LNCAP (cell line): ENCODE measurements at regions not wholly inside any gene's neighbourhood (a gene's known extent, or its start where the extent isn't known, plus 50 kb on each side); places are given as distances from the start of the nearest gene placed in this dataset.

Experiments used
- CTCF ChIP-seq: fragments of 450-650 bp; IDR thresholded peaks from 2 replicates; pipeline ENCODE4 v1.5.1; 2017; ENCODE audit warnings: mild to moderate bottlenecking

GRCh38 chr1:30597711-30598110 lies 125.7 kb downstream of the MATN1 start:
- TF ChIP-seq CTCF = no peak

- no peak for TF ChIP-seq CTCF
Observed at GRCh38 chr1:30596891-30597290, 126.5 kb downstream of the MATN1 start.

GRCh38 chr1:30596470-30596869 lies 126.9 kb downstream of the MATN1 start:
- TF ChIP-seq CTCF = no peak

GRCh38 chr1:30589083-30589482 lies 134.3 kb downstream of the MATN1 start:
- no peak for TF ChIP-seq CTCF

- no peak for TF ChIP-seq CTCF
Observed at GRCh38 chr1:30588311-30589073, 134.9 kb downstream of the MATN1 start.

GRCh38 chr1:30586671-30587070 lies 136.7 kb downstream of the MATN1 start:
- no peak for TF ChIP-seq CTCF

GRCh38 chr1:30579580-30579979 lies 143.8 kb downstream of the MATN1 start:
- no peak for TF ChIP-seq CTCF

GRCh38 chr1:30575066-30575465 lies 148.3 kb downstream of the MATN1 start:
- TF ChIP-seq CTCF = no peak
